DOHH2 (cell line): ENCODE measurements at regions not wholly inside any gene's neighbourhood (a gene's known extent, or its start where the extent isn't known, plus 50 kb on each side); places are given as distances from the start of the nearest gene placed in this dataset.

Source experiments
- CTCF ChIP-seq: fragments of 200-600 bp; sonication (generic); IDR thresholded peaks from one replicate; pipeline ENCODE4 v1.5.1; 2014; ENCODE audit warnings: antibody characterized with exemption, mild to moderate bottlenecking, low read depth, low read length; ENCODE audit not compliant: poor library complexity, severe bottlenecking
- EZH2phosphoT487 ChIP-seq: fragments of 200-600 bp; sonication (generic); IDR thresholded peaks from 2 replicates; pipeline ENCODE4 v1.6.1; 2017; ENCODE audit warnings: borderline replicate concordance, mild to moderate bottlenecking, antibody characterized with exemption, low read length, moderate library complexity, mixed read lengths

- TF ChIP-seq CTCF (no peak), EZH2phosphoT487 (no peak)
Measured at GRCh38 chr5:96279801-96280542, 153.1 kb downstream of the PCSK1 start.
